A673 (cell line): ENCODE measurements at regions not wholly inside any gene's neighbourhood (a gene's known extent, or its start where the extent isn't known, plus 50 kb on each side); places are given as distances from the start of the nearest gene placed in this dataset.

Experiments used
- BruUV-seq: library from RNA; stranded (reverse); fragments of 400-500 nt; replicated peaks from 2 replicates; lab custom pipeline; 2021; lab: Mats Ljungman, UMichigan
- CTCF ChIA-PET: fragments of 300-600 bp; sonication (Branson Sonifier 250); formaldehyde crosslinking; loops from one replicate; lab custom pipeline; 2022; ENCODE audit warnings: antibody characterized with exemption; lab: Charles Lee
- POLR2A ChIA-PET: fragments of 300-600 bp; sonication (Branson Sonifier 250); formaldehyde crosslinking; loops from one replicate; lab custom pipeline; 2022; ENCODE audit warnings: antibody characterized with exemption; ENCODE audit not compliant: low non-redundant PET; lab: Charles Lee
- DNase-seq: peaks from one replicate; pipeline ENCODE4 v3.0.0-alpha.2; 2015; ENCODE audit warnings: low spot score
- H3K27ac ChIP-seq: fragments of 200-600 bp; sonication (generic); 2 replicates; pipeline ENCODE4 v1.5.1; 2016; ENCODE audit warnings: mixed run types, low read depth, mild to moderate bottlenecking, mixed read lengths, antibody characterized with exemption, low read length; ENCODE audit not compliant: poor library complexity, severe bottlenecking
- H3K27me3 ChIP-seq: fragments of 200-600 bp; sonication (generic); replicated peaks from 2 replicates; pipeline ENCODE4 v1.6.1; 2017; ENCODE audit warnings: mixed run types, low read depth, mild to moderate bottlenecking, mixed read lengths, antibody characterized with exemption, low read length; ENCODE audit not compliant: insufficient read depth, poor library complexity
- H3K36me3 ChIP-seq: fragments of 200-600 bp; sonication (generic); 2 replicates; pipeline ENCODE4 v1.6.1; 2016; ENCODE audit warnings: mixed run types, mild to moderate bottlenecking, mixed read lengths, antibody characterized with exemption, low read length; ENCODE audit not compliant: insufficient read depth, poor library complexity, severe bottlenecking
- H3K4me1 ChIP-seq: fragments of 200-600 bp; sonication (generic); 2 replicates; pipeline ENCODE4 v1.6.1; 2017; ENCODE audit warnings: mixed run types, mild to moderate bottlenecking, mixed read lengths, antibody characterized with exemption, low read length; ENCODE audit not compliant: insufficient read depth, poor library complexity, severe bottlenecking
- H3K4me3 ChIP-seq: fragments of 200-600 bp; sonication (generic); 2 replicates; pipeline ENCODE4 v1.5.1; 2016; ENCODE audit warnings: low read depth, mixed run types, mild to moderate bottlenecking, mixed read lengths, low read length; ENCODE audit not compliant: poor library complexity, severe bottlenecking
- H3K9me3 ChIP-seq: fragments of 200-600 bp; sonication (generic); 2 replicates; pipeline ENCODE4 v1.6.1; 2016; ENCODE audit warnings: mixed run types, low read depth, mild to moderate bottlenecking, mixed read lengths, antibody characterized with exemption, low read length; ENCODE audit not compliant: poor library complexity, severe bottlenecking
- CTCF ChIP-seq: fragments of 300-800, 200-600 bp; sonication (generic); conservative IDR thresholded peaks from 2 replicates; pipeline ENCODE4 v1.5.1; 2017; ENCODE audit warnings: low read depth, mild to moderate bottlenecking, antibody characterized with exemption, low read length, moderate library complexity, mixed read lengths
- EZH2 ChIP-seq: fragments of 200-600 bp; sonication (generic); IDR thresholded peaks from 2 replicates; pipeline ENCODE4 v1.6.1; 2017; ENCODE audit warnings: borderline replicate concordance, low read depth, mild to moderate bottlenecking, mixed read lengths, antibody characterized with exemption, low read length; ENCODE audit not compliant: poor library complexity, severe bottlenecking
- intact Hi-C: fragments of 100-400 bp; cut with micrococcal nuclease; formaldehyde crosslinking; loops from one replicate; pipeline ENCODE4 v1.10.0; 2022; ENCODE audit not compliant: unreplicated experiment

GRCh38 chr15:93417156-93417555 is 328.1 kb upstream of the RGMA start:
- CTCF ChIA-PET = no interaction called here
- H3K9me3 ChIP-seq = no peaks in the 10 kb centered on the region
- no TSS peak for BruUV-seq
- intact Hi-C loops = no loop called here
- no peaks in the 10 kb centered on the region for H3K36me3 ChIP-seq
- no peak for DNase-seq
- H3K4me3 ChIP-seq = no peak overlapping the region
- H3K27me3 ChIP-seq = no peaks in the 10 kb centered on the region
- H3K27ac ChIP-seq = no peak overlapping the region
- H3K4me1 ChIP-seq = peaks cover 12% of the 10 kb centered on the region
- TF ChIP-seq CTCF = no peak
- TF ChIP-seq EZH2 = no peak
- POLR2A ChIA-PET = no interaction called here

GRCh38 chr15:93415576-93415975 is 326.6 kb upstream of the RGMA start:
- DNase-seq = no peak
- ChIA-PET POLR2A (no interaction called here), CTCF (no interaction called here)
- no TSS peak for BruUV-seq
- intact Hi-C loops = no loop called here
- Histone ChIP-seq H3K36me3 (no peaks in the 10 kb centered on the region), H3K9me3 (no peaks in the 10 kb centered on the region), H3K4me1 (peaks cover 12% of the 10 kb centered on the region), H3K4me3 (no peak overlapping the region), H3K27ac (no peak overlapping the region), H3K27me3 (no peaks in the 10 kb centered on the region)
- no peak for TF ChIP-seq EZH2
- no peak for TF ChIP-seq CTCF

- POLR2A ChIA-PET = no interaction called here
- H3K4me3 ChIP-seq = no peak overlapping the region
- no peaks in the 10 kb centered on the region for H3K36me3 ChIP-seq
- intact Hi-C loops = no loop called here
- no peaks in the 10 kb centered on the region for H3K9me3 ChIP-seq
- TF ChIP-seq CTCF (no peak), EZH2 (no peak)
- BruUV-seq = no TSS peak
- peaks cover 12% of the 10 kb centered on the region for H3K4me1 ChIP-seq
- H3K27me3 ChIP-seq = no peaks in the 10 kb centered on the region
- CTCF ChIA-PET = no interaction called here
- H3K27ac ChIP-seq = no peak overlapping the region
- no peak for DNase-seq
These were observed 325.7 kb upstream of the RGMA start for GRCh38 chr15:93414576-93415231.
